ENCODE measurements at regions not wholly inside any gene's neighbourhood (a gene's known extent, or its start where the extent isn't known, plus 50 kb on each side); places are given as distances from the start of the nearest gene placed in this dataset.

DNA sequence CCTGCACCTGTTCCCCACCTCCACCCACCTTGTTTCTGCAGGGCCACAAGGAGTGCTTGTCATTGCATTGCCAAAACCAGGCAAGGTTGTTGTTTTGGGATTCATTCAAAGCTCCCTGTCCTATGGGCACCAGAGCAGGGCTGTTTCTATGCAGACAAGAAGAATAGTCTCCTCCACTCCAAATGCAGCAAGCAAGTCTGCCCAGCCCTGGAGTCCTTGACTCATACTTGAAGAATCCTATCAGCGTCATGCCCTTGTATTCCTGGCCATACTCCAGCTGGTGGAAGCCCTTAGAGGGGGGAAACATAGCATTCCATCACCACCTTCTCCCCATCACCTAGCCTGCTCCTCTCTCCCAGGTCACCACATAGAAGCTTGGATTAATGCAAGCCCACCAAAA is 145.3 kb upstream of the ECI2 start:
- TF ChIP-seq, protein P1, sequence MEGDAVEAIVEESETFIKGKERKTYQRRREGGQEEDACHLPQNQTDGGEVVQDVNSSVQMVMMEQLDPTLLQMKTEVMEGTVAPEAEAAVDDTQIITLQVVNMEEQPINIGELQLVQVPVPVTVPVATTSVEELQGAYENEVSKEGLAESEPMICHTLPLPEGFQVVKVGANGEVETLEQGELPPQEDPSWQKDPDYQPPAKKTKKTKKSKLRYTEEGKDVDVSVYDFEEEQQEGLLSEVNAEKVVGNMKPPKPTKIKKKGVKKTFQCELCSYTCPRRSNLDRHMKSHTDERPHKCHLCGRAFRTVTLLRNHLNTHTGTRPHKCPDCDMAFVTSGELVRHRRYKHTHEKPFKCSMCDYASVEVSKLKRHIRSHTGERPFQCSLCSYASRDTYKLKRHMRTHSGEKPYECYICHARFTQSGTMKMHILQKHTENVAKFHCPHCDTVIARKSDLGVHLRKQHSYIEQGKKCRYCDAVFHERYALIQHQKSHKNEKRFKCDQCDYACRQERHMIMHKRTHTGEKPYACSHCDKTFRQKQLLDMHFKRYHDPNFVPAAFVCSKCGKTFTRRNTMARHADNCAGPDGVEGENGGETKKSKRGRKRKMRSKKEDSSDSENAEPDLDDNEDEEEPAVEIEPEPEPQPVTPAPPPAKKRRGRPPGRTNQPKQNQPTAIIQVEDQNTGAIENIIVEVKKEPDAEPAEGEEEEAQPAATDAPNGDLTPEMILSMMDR (IDR thresholded peaks at IDR 0.05), result no peak
- H3K36me3 ChIP-seq, result no peaks in the 10 kb centered on the region
- peaks cover 47% of the 10 kb centered on the region for H3K27me3 ChIP-seq
- H3K9me3 ChIP-seq, result no peaks in the 10 kb centered on the region
- H3K4me1 ChIP-seq (ENCODE audit: control insufficient read depth in 1 of 2, insufficient read depth in 1 of 2, low read depth in 1 of 2, low read length in 1 of 2), result peaks cover 3 to 5% of the 10 kb centered on the region in 2 experiments
- H3K4me3 ChIP-seq (ENCODE audit: low read depth in 1 of 2, low read length in 1 of 2), result no peak overlapping the region
- no peak overlapping the region for H3K27ac ChIP-seq

DNA sequence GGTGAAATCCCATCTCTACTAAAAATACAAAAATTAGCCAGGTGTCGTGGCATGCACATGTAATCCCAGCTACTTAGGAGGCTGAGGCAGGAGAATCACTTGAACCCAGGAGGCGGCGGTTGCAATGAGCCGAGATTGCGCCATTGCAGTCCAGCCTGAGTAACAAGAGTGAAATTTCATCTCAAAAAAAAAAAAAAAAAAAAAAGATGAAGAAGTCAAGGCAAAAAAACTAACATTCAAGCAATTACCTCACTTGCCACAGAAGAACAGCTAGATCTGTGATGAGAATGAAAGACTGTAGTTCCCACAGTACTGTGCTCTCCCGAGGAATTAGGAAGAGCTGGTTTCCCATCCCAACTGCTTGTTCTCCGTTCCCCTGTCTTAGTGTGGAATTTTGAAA is 144.7 kb upstream of the ECI2 start:
- no peaks in the 10 kb centered on the region for H3K9me3 ChIP-seq
- peaks cover 3 to 5% of the 10 kb centered on the region in 2 experiments for H3K4me1 ChIP-seq (ENCODE audit: control insufficient read depth in 1 of 2, insufficient read depth in 1 of 2, low read depth in 1 of 2, low read length in 1 of 2)
- peaks cover 47% of the 10 kb centered on the region for H3K27me3 ChIP-seq
- no peaks in the 10 kb centered on the region for H3K36me3 ChIP-seq
- TF ChIP-seq, protein P1 (IDR thresholded peaks at IDR 0.05), result no peak
- H3K27ac ChIP-seq, result no peak overlapping the region
- H3K4me3 ChIP-seq (ENCODE audit: low read depth in 1 of 2, low read length in 1 of 2), result no peak overlapping the region

DNA sequence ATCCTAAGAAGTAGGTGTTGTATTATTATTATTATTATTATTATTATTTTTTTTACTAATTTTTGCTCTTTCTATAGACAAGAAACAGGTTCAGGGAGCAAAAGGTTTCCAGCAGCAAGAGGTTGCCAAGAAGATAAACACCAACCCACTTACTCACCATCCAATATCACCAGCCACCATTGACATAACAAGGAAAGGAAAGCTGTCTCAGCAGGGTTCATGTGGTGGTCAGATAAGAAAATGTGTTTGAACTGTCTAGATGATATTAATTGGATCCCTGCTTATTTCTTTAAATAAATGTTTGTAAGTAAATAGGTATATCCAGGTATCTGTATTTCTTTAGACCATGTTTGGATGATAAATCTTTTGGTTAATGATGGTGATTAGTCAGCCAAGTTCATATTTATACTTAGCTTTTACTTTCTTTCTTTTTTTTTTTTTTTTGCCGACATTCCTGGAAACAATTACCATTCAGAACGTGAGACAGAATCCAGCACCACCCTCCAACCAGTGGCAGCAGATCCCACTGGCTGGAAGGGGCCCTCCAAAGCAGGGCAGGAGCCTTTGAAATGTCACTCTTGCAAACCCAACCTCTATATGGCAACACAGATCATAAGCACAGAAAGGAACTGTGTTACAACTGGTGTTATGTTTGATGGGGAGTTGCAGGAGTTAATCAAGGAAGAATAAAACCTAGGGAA is 139.2 kb upstream of the ECI2 start:
- no peaks in the 10 kb centered on the region for H3K4me1 ChIP-seq (ENCODE audit: control insufficient read depth in 1 of 2, insufficient read depth in 1 of 2, low read depth in 1 of 2, low read length in 1 of 2)
- H3K4me3 ChIP-seq (ENCODE audit: low read depth in 1 of 2, low read length in 1 of 2), result no peak overlapping the region
- no peaks in the 10 kb centered on the region for H3K9me3 ChIP-seq
- H3K27me3 ChIP-seq, result peaks cover under 1% of the 10 kb centered on the region
- TF ChIP-seq, protein P1 (IDR thresholded peaks at IDR 0.05), result no peak
- no peaks in the 10 kb centered on the region for H3K36me3 ChIP-seq
- H3K27ac ChIP-seq, result no peak overlapping the region

DNA sequence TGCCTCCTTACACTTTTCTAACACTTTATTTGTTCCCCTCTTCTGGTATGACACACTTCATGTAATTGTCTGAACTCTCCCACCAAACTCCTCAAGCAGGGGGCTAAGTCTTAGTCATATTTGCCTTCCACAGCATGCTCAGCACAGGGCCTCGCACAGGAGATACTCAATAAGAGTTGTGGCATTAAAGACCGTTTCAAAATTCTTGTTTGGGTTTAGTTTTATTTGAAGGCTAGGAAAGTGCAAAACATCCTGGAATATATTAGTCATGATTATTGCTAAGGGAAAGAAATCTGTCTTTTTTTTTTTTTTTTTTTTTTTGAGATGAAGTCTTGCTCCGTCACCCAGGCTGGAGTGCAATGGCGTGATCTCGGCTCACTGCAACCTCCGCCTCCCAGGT is 137.6 kb upstream of the ECI2 start:
- TF ChIP-seq, protein P1 (IDR thresholded peaks at IDR 0.05), result no peak
- Histone ChIP-seq H3K4me3 (ENCODE audit: low read depth in 1 of 2, low read length in 1 of 2) (no peak overlapping the region), H3K36me3 (no peaks in the 10 kb centered on the region), H3K27ac (no peak overlapping the region), H3K4me1 (ENCODE audit: control insufficient read depth in 1 of 2, insufficient read depth in 1 of 2, low read depth in 1 of 2, low read length in 1 of 2) (no peaks in the 10 kb centered on the region), H3K27me3 (no peaks in the 10 kb centered on the region), H3K9me3 (no peaks in the 10 kb centered on the region)

DNA sequence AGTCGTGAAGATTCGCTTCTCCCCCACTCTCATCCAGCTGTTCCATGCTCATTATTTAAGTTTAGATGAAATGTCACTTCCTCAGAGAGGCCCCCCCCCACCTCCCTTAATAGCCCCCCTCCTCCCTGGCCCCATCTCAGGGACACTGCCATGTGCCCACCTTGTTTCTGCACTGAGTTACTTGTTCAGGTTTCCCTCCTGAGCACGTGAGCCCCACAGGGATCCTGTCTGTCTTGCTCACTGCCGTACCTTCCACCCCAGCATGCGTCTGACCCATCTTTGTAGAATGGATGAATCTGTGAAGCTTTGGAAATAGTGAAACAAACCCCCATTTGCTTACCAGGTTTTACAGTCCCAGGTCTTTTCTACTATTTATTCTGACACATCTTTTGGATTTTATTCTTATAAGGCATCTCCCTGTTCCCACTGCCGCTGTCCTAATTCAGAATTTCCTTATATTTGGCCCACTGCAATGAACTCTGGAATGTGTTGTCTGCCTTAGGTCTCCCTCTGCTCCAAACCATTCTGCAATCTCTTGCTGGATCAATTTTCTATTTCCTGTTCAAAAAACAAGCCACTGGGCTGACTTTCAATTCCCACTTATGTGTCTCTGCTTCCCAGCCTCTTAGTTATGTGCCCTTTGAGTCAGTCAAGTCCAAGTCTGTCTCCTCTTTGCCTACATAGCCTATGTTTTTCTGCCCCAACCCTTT is 136.5 kb upstream of the ECI2 start:
- H3K36me3 ChIP-seq, result no peaks in the 10 kb centered on the region
- no peak overlapping the region for H3K4me3 ChIP-seq (ENCODE audit: low read depth in 1 of 2, low read length in 1 of 2)
- no peaks in the 10 kb centered on the region for H3K27me3 ChIP-seq
- no peak overlapping the region for H3K27ac ChIP-seq
- H3K9me3 ChIP-seq, result no peaks in the 10 kb centered on the region
- no peaks in the 10 kb centered on the region for H3K4me1 ChIP-seq (ENCODE audit: control insufficient read depth in 1 of 2, insufficient read depth in 1 of 2, low read depth in 1 of 2, low read length in 1 of 2)
- TF ChIP-seq, protein P1 (IDR thresholded peaks at IDR 0.05), result no peak
